ENCODE measurements at regions not wholly inside any gene's neighbourhood (a gene's known extent, or its start where the extent isn't known, plus 50 kb on each side); places are given as distances from the start of the nearest gene placed in this dataset.
"Not testable (repeated sequence)": the region's sequence is repeated elsewhere in the genome, so short reads cannot be mapped to it uniquely, and the experiment has no call there.

DNA sequence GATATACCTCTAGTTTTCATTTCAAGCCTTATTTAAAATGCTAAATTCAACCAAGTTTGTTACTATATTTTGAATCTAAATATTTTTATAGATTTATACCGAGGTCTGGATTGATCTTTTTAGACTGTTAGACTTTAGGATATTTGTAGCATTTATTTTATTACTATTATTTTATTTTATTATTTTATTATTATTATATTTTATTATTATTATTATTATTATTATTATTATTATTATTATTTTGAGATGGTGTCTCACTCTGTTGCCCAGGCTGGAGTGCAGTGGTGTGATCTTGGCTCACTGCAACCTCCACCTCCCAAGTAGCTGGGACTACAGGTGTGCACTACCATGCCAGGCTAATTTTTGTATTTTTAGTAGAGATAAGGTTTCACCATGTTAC is 195.3 kb downstream of the ALX1 start:
- TF ChIP-seq POLR2A (IDR thresholded peaks at IDR 0.05; ENCODE audit: low read length); GATA1 (IDR thresholded peaks at IDR 0.05; ENCODE audit: low read depth, low read length): not testable (repeated sequence)
